ENCODE measurements at regions not wholly inside any gene's neighbourhood (a gene's known extent, or its start where the extent isn't known, plus 50 kb on each side); places are given as distances from the start of the nearest gene placed in this dataset.
A peak's percentile ranks its signal among the peaks of the same experiment; 100 is the strongest.
"Not testable (repeated sequence)": the region's sequence is repeated elsewhere in the genome, so short reads cannot be mapped to it uniquely, and the experiment has no call there.

DNA sequence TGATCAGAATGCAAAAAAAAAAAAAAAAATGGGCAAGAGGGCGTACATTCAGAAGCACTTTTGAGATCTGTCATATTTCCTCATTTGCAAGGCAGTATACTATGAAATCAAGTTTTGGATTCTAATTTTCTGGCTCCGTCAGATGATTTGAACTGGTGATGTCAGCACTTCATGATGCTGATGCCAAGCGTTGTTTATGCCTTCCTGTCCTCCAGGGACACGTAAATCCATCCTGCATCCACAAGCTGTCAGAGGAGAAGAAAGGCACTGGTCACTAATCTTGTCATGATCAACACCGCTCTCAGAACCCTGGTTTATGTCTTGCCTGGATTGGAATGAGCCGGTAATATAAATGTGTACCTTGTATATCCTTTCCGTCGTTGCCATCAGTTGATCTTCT, 152.1 kb upstream of the EPHA3 start:
- DNase-seq (ENCODE audit: low read depth), result no peak

DNA sequence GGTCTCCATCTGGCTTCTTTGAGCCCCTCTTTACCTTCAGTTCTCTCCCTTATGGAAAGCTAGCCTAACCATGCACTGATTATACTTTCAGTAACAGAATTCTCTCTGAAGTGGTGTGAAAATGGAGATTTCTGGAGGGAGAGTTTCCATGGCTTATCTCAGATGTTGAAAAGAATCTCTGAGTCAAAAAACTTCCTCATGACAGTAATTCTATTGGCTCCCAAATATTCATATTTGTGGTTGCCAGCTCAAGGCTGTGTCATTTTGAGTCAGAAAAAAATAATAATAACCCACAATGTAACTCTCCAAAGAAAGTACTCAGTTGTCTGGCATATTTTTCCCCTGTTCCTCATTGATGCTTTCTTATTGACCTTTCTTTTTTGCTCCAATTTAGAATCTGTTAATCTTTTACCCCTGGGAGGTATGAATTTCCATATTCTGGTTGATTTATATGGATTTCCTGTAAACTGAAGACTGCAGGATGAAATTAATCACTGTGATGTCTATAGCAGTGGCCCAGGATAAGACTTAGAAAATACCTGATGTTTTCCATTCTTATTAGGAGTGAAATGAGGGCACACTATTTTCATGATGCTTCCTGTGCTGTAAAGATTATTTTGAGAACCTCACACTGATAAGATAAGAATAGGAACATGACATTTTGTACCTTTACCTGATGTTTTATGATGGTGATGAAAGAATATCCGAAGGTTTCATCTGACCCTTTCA, 149.5 kb upstream of the EPHA3 start:
- DNase-seq (ENCODE audit: low read depth), result peak; percentile 81

DNA sequence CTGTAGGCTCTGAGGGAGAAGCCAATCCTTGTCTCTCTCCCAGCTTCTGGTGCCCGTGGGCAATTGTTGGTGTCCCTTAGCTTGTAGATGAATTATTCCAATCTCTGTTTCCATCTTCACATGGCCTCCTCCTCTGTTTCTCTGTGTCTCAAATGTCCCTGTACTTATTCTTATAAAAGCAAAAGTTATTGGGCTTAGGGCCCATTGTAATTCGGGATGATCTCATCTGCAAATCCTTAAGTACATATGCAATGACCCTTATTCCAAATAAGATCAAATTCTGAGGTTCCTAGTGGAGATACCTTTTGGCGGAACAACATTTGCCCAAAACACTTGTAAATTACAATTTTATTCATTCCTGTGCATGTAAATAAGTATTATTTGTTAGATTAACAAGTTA, 147.4 kb upstream of the EPHA3 start:
- no peak for DNase-seq (ENCODE audit: low read depth)

DNA sequence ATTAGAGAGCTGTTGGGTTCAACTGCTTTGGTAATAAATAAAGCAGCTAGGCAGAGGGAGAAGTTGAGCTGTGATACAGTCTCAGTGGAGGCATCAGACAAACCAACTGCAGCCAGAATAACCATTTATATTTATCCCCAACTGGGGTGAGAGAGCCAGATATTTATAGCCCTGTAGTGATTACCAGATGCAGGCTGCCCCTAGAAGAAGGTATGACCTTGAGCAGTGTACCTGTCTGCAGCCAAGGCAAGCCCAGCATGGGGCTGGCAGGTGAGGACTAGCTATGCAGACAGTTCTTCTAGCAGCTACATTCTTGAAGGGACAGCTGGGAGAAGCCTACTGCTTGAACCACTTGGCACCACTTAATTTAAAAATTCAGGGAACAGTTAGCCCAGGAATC, 144.4 kb upstream of the EPHA3 start:
- no peak for DNase-seq (ENCODE audit: low read depth)

DNA sequence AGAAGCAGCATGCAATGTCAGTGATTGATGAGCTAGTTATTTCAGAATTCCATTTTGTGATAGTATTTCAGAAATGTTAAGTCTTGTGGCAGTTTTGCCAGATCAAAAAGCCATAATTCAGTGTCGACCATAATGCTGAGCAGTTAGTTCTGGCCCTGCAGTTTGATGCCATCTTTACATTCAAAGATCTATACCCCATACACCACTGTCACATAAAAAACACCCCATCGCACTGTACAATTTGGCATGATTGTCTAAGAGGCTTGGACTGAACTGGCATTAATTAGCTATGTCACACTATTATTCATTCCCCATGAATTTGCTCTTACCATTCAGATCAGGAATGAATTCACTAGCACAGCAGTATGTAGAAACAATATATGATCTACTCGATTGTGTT, 127.7 kb upstream of the EPHA3 start:
- DNase-seq (ENCODE audit: low read depth), result no peak

DNA sequence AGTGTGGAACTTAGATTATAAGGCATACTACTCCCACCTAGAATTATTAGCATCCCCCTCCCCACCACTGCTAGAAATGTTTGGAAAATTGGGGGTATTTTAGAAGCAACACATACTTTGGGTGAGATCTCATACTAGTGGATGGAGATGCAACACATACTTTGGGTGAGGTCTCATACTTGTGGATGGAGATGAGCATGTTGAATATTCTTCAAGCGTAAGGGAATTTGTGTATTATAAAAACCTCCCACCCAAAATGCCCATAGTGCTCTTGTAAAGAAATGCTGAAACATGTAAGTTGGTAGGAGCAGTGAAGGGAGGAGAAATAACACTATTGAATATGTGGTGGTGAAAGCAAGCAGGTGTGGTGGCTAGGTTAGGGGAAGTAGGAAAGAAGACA, 124.0 kb upstream of the EPHA3 start:
- no peak for DNase-seq (ENCODE audit: low read depth)

DNA sequence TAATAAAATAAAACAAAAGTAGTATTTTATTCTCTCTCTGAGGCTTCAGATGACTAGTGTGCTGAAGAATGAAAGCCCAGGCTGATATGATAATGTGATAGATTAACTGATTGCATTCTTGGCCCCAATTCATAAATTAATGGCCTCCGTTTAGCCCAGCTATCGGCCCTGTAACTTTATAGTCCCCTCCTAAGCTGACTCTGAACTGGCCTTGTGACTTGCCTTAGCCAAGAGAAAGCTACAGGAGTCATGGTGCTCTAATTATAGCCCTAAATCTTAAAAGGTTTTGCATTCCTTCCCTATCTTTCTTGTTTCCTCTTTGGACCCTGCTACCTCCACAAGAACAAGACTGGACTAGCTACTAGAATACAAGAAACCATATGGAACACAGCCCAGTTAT, 123.2 kb upstream of the EPHA3 start:
- DNase-seq (ENCODE audit: low read depth), result peak; percentile 21

DNA sequence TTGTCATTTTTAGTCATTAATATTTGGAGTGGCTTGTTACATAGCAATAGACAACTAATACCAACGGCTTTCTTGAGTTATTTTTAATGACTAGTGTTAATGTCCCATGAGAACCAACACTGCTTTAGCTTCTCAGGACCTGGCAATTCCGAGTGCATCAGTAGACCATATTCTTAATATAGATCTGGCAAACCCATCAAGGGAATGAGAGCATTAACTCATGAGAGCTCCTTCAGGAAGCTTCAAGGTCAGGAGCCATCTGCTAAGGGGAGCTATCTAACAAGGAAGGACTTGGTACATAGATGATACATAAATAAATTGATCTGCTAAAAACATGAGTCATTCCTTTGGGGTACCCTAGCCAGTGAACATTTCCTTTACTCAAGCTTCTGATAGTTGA, 122.6 kb upstream of the EPHA3 start:
- DNase-seq (ENCODE audit: low read depth), result no peak

DNA sequence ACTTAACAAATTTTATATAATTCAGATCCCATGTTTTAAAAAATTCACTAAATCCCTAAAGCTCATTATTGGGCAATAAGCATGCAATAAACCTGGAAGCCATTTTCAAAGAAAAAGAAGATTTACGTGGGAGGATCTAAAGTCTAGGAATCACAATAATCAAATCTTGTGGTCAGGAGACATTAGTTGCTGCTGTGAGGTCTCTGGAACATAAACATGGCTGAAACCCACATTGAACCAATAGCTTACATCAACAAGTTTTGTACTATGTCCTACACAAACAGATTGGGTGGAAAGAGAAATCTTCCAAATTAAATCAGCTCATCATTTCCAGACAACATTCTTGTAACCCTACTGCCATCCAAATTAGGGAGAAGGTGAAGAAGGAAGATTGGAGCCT, 121.9 kb upstream of the EPHA3 start:
- peak; percentile 62 for DNase-seq (ENCODE audit: low read depth)

DNA sequence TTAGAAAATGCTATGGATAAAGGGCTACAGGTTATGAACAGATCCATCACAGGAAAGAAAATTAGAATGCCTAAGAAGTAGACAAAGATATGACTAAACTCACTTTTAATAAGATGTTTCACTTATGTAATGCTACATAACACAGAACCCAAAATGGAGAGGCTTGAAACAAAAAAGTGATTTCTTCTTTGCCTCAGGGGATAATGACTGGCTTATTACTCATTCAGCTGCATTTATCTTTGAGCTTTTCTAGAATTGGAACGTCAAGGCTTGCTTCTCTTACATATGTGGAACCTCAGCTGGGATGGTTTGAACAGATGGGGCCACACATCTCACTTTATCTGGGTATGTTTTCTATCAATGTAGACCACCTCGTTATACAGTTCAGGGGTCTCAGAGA, 120.6 kb upstream of the EPHA3 start:
- peak; percentile 48 for DNase-seq (ENCODE audit: low read depth)

DNA sequence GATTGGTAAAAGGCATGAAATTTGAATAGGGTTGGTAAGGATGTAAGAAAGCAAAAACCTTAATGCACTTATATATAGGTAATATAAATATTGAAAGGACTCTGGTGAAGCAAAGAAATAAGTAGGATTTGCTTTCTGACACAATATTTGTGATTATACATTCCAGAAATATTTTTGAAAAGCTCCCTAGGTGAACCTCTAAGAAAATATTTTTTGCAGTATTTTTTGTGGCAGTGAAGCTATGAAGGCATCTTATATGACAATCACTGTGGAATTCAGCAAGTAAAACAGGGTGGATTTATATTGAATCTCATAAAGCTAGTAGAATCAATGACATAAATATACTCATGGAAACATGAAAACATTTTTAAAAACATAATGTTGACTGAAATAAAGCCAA, 119.6 kb upstream of the EPHA3 start:
- DNase-seq (ENCODE audit: low read depth), result peak; percentile 24

DNA sequence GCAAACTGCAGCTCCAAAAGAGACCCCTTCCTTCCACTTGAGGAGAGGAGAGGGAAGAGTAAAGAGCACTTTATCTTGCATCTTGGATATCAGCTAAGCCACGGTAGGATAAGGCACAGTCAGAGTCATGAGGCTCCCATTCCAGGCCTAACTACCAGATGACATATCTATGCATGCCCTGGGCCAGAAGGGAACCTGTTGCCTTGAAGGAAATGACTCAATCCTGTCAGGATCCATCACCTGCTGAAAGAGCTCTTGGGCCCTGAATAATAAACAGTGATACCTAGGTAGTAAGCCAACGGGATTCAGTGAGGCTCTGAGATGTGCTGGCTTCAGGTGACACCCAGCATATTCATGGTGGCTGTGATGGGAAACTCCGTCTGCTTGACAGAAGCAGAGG, 118.5 kb upstream of the EPHA3 start:
- DNase-seq (ENCODE audit: low read depth), result no peak

DNA sequence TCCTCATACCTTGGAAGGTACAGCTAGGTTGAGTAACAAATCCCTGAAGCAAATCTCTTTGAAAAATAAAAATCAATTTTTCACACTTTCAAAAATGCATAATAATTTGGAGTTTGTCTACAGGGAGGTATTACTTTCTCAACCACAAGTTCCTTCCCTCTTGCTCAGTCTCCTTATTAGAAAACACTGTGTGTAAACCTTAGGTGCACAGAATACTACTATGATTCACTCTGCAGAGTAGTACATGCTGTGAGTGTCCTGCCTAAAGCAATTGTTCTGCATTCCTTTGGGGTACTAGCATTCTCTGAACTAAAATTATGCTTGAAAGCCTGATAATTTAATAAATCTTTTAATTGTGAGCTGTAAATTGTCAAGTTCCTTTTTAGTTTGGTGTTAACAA, 115.9 kb upstream of the EPHA3 start:
- DNase-seq (ENCODE audit: low read depth), result peak; percentile 22

DNA sequence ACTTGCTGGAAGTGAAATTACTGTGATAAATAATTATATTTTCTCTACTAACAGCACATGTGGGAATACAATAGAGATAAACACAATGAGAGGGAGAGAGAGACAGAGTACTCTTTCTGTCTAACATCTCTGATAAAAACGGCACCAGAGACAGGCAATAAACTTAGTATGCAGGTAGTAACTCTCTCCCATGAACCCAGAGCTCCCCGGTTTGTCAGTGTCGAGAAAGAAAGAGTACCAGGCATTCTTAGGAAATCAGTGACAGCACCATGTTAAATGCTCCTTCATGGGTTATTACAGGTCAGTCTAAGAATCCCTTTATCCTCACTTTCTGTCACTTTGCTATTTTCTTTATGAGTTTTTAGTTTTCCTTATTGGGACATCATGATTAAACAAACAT, 110.7 kb upstream of the EPHA3 start:
- DNase-seq (ENCODE audit: low read depth), result no peak

DNA sequence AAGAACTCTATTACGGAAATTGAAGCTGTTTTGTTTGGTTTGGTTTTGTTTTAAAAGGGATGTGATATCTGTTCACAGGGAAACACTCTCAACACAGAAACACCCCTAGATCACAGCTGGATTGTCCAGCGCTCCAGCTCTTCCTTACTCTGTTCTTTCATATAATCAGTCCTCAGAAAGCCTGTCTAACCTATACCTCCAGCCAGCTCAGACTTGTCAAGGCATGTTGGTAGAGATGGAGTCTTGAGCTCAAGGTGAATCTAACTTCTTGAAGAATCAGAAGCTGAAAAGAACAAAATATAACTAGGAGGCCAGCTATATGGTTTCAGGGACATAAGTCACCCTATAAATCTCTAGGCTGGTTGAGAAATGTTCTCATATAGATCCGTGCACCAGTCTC, 110.2 kb upstream of the EPHA3 start:
- no peak for DNase-seq (ENCODE audit: low read depth)

DNA sequence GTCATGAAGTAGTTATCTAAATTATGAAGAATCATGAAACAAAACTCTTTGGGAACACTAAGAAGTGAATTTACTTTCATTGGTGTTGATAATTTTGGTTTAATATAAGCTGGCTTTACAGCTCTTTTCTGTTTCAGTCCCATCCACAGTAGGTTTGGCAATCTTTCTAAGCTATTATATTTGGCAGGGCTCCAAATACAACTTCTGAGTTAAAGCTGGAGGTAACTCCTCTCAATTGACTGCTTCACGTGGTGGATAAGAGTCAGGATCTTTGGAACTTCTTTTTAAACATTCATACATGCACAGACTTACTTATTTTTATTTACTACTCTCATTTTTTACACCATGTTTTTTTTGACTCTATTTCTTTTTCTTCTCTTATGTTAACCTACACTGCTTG, 106.5 kb upstream of the EPHA3 start:
- DNase-seq (ENCODE audit: low read depth), result peak; percentile 35

DNA sequence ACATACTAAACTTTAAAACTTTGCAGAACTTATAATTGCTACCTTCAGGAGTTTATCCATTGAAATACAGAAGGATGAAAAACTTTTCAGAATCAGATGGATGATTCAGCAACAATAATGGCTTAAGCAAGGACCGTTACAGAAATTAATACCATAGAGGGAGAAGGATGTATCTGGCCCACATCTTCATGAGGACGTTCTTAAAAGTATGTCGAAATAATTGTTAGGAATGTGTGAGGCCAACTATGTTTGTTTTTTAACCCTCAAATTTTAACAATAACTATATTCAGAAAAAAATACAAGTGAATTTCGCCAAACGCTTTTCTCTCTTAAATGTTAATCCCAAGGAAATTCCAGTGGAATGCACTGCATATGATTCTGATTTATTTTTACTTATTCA, 105.2 kb upstream of the EPHA3 start:
- no peak for DNase-seq (ENCODE audit: low read depth)

DNA sequence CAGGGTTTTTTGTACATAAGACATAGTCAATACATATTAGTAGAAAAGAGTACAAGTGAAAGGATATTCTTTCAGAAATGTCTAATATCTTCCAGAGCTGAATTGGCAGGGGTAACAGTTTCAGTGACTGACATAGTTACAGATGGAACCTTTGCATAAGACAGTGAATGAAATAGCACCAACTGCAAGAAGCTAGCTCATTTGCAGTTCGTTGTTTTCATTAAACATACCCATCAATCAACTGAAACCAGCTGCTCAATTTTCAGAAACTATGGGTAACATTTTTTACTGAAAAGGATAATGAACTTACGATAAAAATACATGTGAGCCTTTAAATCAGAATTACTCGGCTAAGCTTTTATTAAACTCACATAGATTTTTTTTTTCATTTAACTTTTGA, 93.9 kb upstream of the EPHA3 start:
- no peak for DNase-seq (ENCODE audit: low read depth)

DNA sequence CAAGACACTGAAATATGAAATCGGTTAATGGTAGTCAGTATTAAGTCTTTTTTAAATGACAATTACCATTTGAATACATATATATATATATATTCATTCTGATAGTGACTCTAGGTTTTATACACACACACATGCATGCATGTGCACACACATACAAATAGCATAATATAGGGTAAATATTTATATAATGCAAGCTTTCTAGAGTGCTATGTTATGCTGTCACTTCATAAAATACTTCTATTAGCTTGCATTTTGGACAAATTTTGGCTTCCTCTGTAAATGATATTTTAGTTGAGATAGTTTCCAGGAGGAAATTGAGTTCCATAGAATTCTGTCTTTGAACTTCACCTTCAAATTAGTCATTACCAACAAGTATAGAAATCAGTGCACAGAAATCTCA, 89.9 kb upstream of the EPHA3 start:
- DNase-seq (ENCODE audit: low read depth), result no peak

DNA sequence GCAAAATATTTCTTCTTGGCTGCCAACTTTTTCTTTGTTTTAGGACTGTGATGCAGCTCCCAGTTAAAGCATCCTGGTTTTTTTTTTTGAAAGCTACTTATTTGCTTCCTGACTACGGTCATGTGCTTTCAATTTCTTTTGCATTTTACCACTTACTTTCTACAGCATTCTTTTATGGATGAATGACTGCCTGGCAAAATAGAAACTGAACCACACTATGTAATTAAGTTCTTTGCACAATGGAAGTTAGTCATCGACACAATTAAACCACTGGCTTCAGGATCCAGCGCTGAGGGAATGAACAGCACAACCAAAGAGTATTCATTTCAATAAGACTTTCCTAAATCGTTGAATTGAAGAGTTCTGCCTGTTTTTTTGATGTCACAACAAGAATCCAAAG, 82.2 kb upstream of the EPHA3 start:
- peak; percentile 26 for DNase-seq (ENCODE audit: low read depth)

DNA sequence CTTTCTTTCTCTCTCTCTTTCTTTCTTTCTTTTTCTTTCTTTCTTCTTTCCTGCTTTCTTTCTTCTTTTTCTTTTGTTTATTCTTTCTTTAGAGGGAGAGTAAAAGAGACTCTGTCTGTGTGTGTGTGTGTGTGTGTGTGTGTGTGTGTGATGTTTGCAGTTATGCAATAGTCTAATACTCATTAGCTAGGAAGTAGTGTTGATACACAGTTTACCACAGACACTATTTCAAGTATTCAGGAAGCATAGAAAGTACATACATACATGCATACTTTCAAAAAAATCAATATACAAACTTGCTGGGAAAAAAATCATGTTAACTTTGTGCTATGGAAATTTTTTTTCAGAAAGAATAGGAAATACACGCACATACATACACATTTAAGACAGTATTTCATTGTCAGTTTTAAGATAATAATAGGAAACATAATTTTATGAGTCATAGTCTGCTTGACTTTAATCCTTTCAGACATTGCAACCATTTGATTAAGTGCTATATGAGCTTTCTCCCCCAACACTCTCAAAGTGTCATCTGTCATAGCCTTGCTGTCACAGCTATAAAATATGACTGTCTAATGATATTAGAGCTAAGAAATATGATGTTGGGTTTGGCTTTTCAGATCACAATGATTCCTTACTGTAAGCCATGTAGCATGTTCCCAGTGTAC, 74.9 kb upstream of the EPHA3 start:
- DNase-seq (ENCODE audit: low read depth), result peak; percentile 47

DNA sequence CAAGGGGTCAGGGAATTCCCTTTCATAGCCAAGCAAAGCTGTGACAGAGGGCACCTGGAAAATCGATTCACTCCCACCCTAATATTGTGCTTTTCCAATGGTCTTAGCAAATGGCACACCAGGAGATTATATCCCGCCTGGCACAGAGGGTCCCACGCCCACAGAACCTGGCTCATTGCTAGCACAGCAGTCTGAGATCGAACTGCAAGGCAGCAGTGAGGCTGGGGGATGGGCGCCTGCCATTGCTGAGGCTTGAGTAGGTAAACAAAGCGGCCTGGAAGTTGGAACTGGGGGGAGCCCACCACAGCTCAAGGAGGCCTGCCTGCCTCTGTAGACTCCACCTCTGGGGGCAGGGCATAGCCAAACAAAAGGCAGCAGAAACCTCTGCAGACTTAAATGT, 72.7 kb upstream of the EPHA3 start:
- DNase-seq (ENCODE audit: low read depth), result not testable (repeated sequence)

DNA sequence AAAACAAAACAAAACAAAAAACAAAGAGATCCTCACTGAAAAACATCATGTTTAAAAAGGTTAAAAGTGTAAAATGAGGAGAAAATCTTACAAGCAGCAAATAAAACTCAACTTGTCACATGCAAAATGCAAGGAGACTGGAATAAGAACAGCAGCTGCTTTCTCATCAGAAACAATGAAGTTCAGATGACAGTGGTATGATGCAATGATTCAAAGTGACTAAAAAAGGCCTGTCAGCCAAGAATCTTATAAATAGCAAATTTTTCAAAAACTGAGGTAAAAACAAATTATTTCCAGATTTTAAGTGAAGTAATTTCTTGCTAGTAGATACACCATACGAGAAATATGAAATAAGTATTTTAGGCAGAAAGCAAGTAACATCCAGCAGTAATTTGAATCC, 68.6 kb upstream of the EPHA3 start:
- no peak for DNase-seq (ENCODE audit: low read depth)

DNA sequence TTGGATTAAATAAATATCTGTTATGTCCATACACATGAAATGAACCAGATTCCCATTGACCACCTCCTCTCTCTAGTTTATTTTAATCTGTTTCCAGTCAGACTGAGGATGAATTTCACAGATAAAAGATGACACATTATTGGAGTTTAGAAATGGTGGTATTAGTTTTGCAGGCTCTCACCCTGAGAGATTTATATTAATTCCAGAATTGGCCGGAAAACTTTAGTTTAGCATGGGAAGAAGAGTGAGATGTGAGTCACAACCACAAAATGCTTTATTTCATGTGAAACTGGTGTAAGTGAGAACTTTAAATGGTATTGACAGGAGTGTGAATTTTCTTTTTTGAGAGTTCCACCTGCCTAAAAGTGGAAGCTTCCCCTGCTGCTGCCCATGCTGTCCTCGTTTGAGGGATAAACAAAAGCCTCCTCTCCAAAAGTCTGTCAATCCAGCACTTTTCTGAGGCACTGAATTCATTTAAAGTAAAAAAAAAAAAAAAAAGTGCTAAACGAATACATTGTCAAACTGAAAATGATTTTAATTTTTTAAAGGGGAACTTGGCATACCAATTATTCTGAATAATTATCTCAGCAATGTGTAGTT, 65.1 kb upstream of the EPHA3 start:
- DNase-seq (ENCODE audit: low read depth), result no peak

All from iris pigment epithelial cell (primary cell).